Mesothelial cell of epicardium (in vitro differentiated cells): ENCODE measurements at regions not wholly inside any gene's neighbourhood (a gene's known extent, or its start where the extent isn't known, plus 50 kb on each side); places are given as distances from the start of the nearest gene placed in this dataset.

Experiments
- DNase-seq, 2 experiments: peaks; one replicate each; pipeline ENCODE4 v3.0.0; 2021; ENCODE audit warnings: low spot score in 2 of 2; ENCODE audit not compliant: unreplicated experiment in 2 of 2
- H3K27ac Mint-ChIP-seq: 2 replicates; pipeline ENCODE4 v1.8.0; 2021; ENCODE audit warnings: mixed read lengths
- H3K27me3 Mint-ChIP-seq: 2 replicates; pipeline ENCODE4 v1.8.0; 2021; ENCODE audit warnings: low read depth, mixed read lengths
- H3K36me3 Mint-ChIP-seq: 2 replicates; pipeline ENCODE4 v1.8.0; 2021; ENCODE audit warnings: mixed read lengths
- H3K4me1 Mint-ChIP-seq: 2 replicates; pipeline ENCODE4 v1.8.0; 2021; ENCODE audit warnings: mixed read lengths
- H3K4me3 Mint-ChIP-seq: 2 replicates; pipeline ENCODE4 v1.8.0; 2021; ENCODE audit warnings: mild to moderate bottlenecking, moderate library complexity, mixed read lengths
- H3K9me3 Mint-ChIP-seq: 2 replicates; pipeline ENCODE4 v1.8.0; 2021; ENCODE audit warnings: mixed read lengths
- CTCF ChIP-seq: fragments of 200-600 bp; sonication (generic); IDR thresholded peaks from one replicate; pipeline ENCODE4 v1.5.0; 2021; ENCODE audit warnings: antibody characterized with exemption; ENCODE audit not compliant: unreplicated experiment

GRCh38 chr14:43887523-43887922, 619.6 kb downstream of the FSCB start:
- no peak overlapping the region for H3K27ac Mint-ChIP-seq
- H3K9me3 Mint-ChIP-seq, result no peaks in the 10 kb centered on the region
- DNase-seq, result no peak
- no peaks in the 10 kb centered on the region for H3K4me1 Mint-ChIP-seq
- H3K4me3 Mint-ChIP-seq, result no peak overlapping the region
- H3K27me3 Mint-ChIP-seq, result no peaks in the 10 kb centered on the region
- TF ChIP-seq CTCF, result no peak
- H3K36me3 Mint-ChIP-seq, result no peaks in the 10 kb centered on the region

DNA sequence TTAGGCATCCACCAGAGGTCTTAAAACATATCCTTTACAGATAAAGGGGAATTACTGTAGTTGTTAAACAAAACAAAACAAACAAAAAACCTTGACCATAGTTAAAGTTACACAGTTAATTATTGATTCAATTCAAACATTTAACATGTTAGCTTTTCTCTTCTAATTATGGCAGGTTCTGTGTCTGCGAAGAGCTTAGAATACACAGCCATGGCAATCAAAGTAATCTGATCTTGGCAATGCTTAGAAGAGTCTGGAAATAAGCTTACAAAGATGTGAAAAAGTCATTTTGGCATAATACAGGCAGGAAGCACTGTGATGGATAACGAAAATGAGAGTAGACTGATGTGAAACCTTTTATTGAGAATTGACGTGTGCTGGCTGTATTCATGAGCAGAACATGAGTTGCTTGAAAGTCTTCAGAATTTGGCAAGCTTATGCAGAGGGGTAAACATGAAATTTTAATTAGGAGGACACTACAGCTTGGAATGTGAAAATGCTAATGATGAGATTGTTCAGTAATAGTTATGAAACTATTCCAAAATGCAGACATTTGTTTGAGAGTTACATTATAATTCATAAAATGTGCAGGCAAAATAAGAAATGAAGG, 629.6 kb downstream of the FSCB start:
- no peak overlapping the region for H3K4me3 Mint-ChIP-seq
- no peaks in the 10 kb centered on the region for H3K9me3 Mint-ChIP-seq
- no peaks in the 10 kb centered on the region for H3K36me3 Mint-ChIP-seq
- H3K4me1 Mint-ChIP-seq, result no peaks in the 10 kb centered on the region
- H3K27me3 Mint-ChIP-seq, result no peaks in the 10 kb centered on the region
- TF ChIP-seq CTCF, result no peak
- no peak overlapping the region for H3K27ac Mint-ChIP-seq
- no peak for DNase-seq

DNA sequence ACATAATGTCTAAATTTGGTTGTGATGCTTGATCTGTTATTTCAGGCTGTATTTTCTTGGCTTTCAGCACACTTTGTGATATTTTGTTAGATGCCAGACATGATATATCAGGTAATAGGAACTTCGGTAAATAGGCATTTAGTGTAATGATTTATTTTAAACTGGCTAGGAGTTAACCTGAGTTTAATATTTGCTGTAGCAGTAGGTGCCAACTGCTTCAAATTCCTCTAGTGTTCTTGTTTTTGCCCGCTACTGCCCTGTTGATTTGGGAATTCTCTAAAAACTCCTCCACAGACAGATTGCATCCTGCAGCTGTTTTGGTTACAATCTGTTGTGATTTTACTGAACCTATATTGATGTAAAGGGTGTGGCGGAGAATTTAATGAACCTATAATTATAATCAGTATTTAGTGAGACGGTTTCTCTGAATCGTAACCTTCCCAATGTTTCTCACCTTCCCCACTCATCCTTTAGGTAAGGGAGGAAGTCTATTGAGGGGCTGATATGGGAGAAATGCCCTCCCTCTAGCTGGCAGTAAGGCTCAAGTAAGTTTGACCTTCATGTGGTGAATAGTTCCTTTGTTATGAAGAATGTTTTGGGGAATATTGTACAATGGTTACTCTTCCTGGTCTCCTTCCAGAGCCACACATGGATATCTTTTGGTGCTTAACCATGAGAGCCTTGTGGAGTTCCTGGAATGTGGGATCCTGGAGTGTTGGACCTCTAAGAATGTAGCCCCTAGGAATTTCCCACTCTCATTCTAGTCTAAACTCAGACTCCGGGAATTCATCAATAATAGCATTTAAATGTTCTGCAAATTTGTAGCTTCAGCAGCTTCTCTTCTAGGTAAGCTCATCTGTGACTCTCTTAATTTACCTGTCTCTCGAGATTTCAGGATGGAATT, 634.1 kb downstream of the FSCB start:
- no peaks in the 10 kb centered on the region for H3K27me3 Mint-ChIP-seq
- no peaks in the 10 kb centered on the region for H3K9me3 Mint-ChIP-seq
- H3K4me3 Mint-ChIP-seq, result no peak overlapping the region
- no peaks in the 10 kb centered on the region for H3K36me3 Mint-ChIP-seq
- TF ChIP-seq CTCF, result no peak
- no peak overlapping the region for H3K27ac Mint-ChIP-seq
- peaks cover 3% of the 10 kb centered on the region for H3K4me1 Mint-ChIP-seq
- no peak for DNase-seq

DNA sequence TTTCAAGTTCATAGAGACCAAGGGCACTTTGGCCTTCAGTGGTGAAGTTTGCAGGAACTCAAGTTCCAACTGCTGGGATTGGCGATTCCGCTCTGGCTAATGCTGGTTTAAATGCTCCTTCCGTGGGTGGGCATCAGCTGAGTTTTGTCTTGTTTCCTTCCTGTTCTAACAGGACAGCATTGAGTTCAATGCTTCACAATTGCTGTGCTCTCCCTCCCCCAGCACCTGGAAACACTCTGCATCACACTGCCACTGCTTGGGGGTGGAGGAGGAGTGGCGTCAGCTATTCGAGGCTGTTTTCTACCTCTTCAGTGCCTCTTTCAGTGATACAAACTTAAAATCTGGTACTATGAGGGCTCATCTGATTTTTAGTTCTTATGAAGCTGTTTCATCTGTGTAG, 634.9 kb downstream of the FSCB start:
- no peaks in the 10 kb centered on the region for H3K36me3 Mint-ChIP-seq
- H3K4me3 Mint-ChIP-seq, result no peak overlapping the region
- DNase-seq, result no peak
- no peak for TF ChIP-seq CTCF
- no peaks in the 10 kb centered on the region for H3K9me3 Mint-ChIP-seq
- no peaks in the 10 kb centered on the region for H3K27me3 Mint-ChIP-seq
- H3K27ac Mint-ChIP-seq, result no peak overlapping the region
- peaks cover 3% of the 10 kb centered on the region for H3K4me1 Mint-ChIP-seq

DNA sequence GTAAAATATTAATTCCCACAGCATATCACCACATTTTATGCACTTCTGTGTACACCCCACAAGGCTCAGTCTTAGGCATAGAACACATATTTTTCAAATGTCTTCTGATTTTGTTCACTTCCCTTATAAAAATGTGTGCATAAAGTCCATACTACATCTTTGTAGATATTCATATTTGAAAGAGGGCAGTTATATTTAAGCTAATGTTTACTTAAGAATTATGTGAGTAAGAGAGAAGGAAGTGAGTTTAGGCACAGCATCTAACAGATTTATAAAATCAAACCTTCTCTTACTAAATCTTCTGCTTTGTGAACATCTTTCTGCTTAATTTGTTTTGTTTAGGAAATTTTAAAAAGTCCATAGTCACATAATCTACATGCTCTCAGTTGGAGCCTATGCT, 648.1 kb downstream of the FSCB start:
- Mint-ChIP-seq H3K4me3 (no peak overlapping the region), H3K27ac (no peak overlapping the region)

More for the DNA sequence above, 648.1 kb downstream of the FSCB start:
- TF ChIP-seq CTCF, result no peak
- DNase-seq, result no peak
- no peaks in the 10 kb centered on the region for H3K36me3 Mint-ChIP-seq
- peaks cover 3% of the 10 kb centered on the region for H3K9me3 Mint-ChIP-seq
- no peaks in the 10 kb centered on the region for H3K27me3 Mint-ChIP-seq
- H3K4me1 Mint-ChIP-seq, result no peaks in the 10 kb centered on the region
